Middle frontal gyrus (tissue), 1 donor: ENCODE measurements at regions not wholly inside any gene's neighbourhood (a gene's known extent, or its start where the extent isn't known, plus 50 kb on each side); places are given as distances from the start of the nearest gene placed in this dataset.

Experiments used
- DNase-seq: peaks from one replicate; pipeline ENCODE4 v3.0.0-alpha.2; 2015; ENCODE audit warnings: low spot score; ENCODE audit errors: extremely low spot score

GRCh38 chr18:73258375-73259087 lies 390.7 kb upstream of the NETO1 start:
- no peak for DNase-seq

GRCh38 chr18:73254564-73254963 lies 386.8 kb upstream of the NETO1 start:
- DNase-seq: no peak

- DNase-seq: no peak
Observed at GRCh38 chr18:73249030-73249429, 381.2 kb upstream of the NETO1 start.

- no peak for DNase-seq
Observed at GRCh38 chr18:73246763-73247162, 379.0 kb upstream of the NETO1 start.

GRCh38 chr18:73245345-73245744 lies 377.6 kb upstream of the NETO1 start:
- no peak for DNase-seq

GRCh38 chr18:73244401-73244800 lies 376.6 kb upstream of the NETO1 start:
- DNase-seq: no peak

- DNase-seq: no peak
Observed at GRCh38 chr18:73240899-73241298, 373.1 kb upstream of the NETO1 start.

- DNase-seq: no peak
Observed at GRCh38 chr18:73235921-73236320, 368.1 kb upstream of the NETO1 start.

GRCh38 chr18:73235491-73235890 lies 367.7 kb upstream of the NETO1 start:
- DNase-seq: no peak

GRCh38 chr18:73232933-73233332 lies 365.1 kb upstream of the NETO1 start:
- no peak for DNase-seq

GRCh38 chr18:73220663-73221062 lies 352.9 kb upstream of the NETO1 start:
- no peak for DNase-seq

- no peak for DNase-seq
Observed at GRCh38 chr18:73218293-73218692, 350.5 kb upstream of the NETO1 start.

GRCh38 chr18:73214970-73215369 lies 347.2 kb upstream of the NETO1 start:
- DNase-seq: no peak

- DNase-seq: no peak
Observed at GRCh38 chr18:73212442-73212841, 344.7 kb upstream of the NETO1 start.

- DNase-seq: no peak
Observed at GRCh38 chr18:73201940-73202339, 334.2 kb upstream of the NETO1 start.

- no peak for DNase-seq
Observed at GRCh38 chr18:73199151-73199550, 331.4 kb upstream of the NETO1 start.

- DNase-seq: no peak
Observed at GRCh38 chr18:73189718-73190117, 321.9 kb upstream of the NETO1 start.

- DNase-seq: no peak
Observed at GRCh38 chr18:73168236-73168635, 300.4 kb upstream of the NETO1 start.

GRCh38 chr18:73164430-73164829 lies 296.6 kb upstream of the NETO1 start:
- no peak for DNase-seq

GRCh38 chr18:73163236-73163635 lies 295.4 kb upstream of the NETO1 start:
- DNase-seq: no peak

GRCh38 chr18:73156117-73156516 lies 288.3 kb upstream of the NETO1 start:
- DNase-seq: no peak

- DNase-seq: no peak
Observed at GRCh38 chr18:73153271-73153670, 285.5 kb upstream of the NETO1 start.

GRCh38 chr18:73151086-73151485 lies 283.3 kb upstream of the NETO1 start:
- no peak for DNase-seq

- DNase-seq: no peak
Observed at GRCh38 chr18:73150199-73150598, 282.4 kb upstream of the NETO1 start.
